PC-9 (cell line): ENCODE measurements at regions not wholly inside any gene's neighbourhood (a gene's known extent, or its start where the extent isn't known, plus 50 kb on each side); places are given as distances from the start of the nearest gene placed in this dataset.

Source experiments
- EZH2 ChIP-seq: fragments of 200-600 bp; sonication (generic); IDR thresholded peaks from 2 replicates; pipeline ENCODE4 v1.8.0; 2017; ENCODE audit warnings: antibody characterized with exemption, low read depth
- TF ChIP-seq, protein P1 (sequence below): fragments of 200-600 bp; sonication (generic); conservative IDR thresholded peaks from 2 replicates; pipeline ENCODE4 v1.6.1; 2017; ENCODE audit warnings: mixed run types, antibody characterized with exemption, mild to moderate bottlenecking, moderate library complexity

DNA sequence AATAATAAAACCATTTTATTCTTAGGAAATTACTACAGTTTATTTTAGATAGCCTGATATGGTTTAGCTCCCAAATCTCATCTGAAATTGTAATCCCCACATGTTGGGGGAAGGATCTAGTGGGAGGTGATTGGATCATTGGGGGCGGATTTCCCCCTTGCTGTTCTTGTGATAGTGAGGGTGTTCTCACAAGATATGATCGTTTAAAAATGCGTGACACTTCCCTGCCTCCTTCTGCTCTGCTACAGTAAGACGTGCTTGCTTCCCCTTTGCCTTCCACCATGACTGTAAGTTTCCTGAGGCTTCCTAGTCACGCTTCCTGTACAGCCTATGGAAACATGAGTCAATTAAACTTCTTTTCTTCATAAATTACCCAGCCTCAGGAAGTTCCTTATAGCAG, 122.4 kb upstream of the FGF10 start:
- TF ChIP-seq, protein P1, sequence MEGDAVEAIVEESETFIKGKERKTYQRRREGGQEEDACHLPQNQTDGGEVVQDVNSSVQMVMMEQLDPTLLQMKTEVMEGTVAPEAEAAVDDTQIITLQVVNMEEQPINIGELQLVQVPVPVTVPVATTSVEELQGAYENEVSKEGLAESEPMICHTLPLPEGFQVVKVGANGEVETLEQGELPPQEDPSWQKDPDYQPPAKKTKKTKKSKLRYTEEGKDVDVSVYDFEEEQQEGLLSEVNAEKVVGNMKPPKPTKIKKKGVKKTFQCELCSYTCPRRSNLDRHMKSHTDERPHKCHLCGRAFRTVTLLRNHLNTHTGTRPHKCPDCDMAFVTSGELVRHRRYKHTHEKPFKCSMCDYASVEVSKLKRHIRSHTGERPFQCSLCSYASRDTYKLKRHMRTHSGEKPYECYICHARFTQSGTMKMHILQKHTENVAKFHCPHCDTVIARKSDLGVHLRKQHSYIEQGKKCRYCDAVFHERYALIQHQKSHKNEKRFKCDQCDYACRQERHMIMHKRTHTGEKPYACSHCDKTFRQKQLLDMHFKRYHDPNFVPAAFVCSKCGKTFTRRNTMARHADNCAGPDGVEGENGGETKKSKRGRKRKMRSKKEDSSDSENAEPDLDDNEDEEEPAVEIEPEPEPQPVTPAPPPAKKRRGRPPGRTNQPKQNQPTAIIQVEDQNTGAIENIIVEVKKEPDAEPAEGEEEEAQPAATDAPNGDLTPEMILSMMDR = no peak
- no peak for TF ChIP-seq EZH2
